ENCODE measurements at regions not wholly inside any gene's neighbourhood (a gene's known extent, or its start where the extent isn't known, plus 50 kb on each side); places are given as distances from the start of the nearest gene placed in this dataset.

DNA sequence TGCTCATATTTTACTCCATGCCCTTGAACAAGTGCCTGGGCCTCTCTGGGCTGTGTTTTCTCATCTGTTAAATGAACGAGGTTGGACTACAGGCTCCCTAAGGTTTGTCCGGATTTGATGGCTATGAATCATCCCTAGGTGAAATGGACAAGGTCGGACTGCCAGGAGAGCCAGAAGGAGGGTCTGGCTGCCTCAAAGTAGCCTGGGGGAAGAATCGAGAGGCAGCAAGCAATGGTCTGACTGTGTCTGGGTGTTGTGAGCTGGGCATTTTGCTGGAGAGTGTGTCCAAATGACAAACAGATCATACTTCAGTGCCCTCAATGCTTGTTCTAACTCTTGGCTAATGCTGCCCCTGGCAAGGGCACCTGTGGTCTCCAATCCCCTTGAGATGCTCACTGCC, 730.9 kb downstream of the PTPRU start:
- TF ChIP-seq POLR2AphosphoS5 (IDR thresholded peaks at IDR 0.05; ENCODE audit: low read depth, low read length) (no peak), REST (IDR thresholded peaks at IDR 0.05; ENCODE audit: insufficient read depth in 1 of 2, low read depth in 2 of 2, low read length in 2 of 2) (no peak), FOXP2 (optimal IDR thresholded peaks at IDR 0.05; ENCODE audit: borderline replicate concordance, extremely low read depth, extremely low read length, insufficient read depth) (no peak), TAF1 (IDR thresholded peaks at IDR 0.05; ENCODE audit: borderline replicate concordance, insufficient read depth, low read length) (no peak), SIN3A (IDR thresholded peaks at IDR 0.05; ENCODE audit: borderline replicate concordance, insufficient read depth, low read length) (no peak)

GRCh38 chr1:29966526-29967045, 730.3 kb downstream of the PTPRU start:
- TF ChIP-seq TAF1 (IDR thresholded peaks at IDR 0.05; ENCODE audit: borderline replicate concordance, insufficient read depth, low read length) (no peak), FOXP2 (optimal IDR thresholded peaks at IDR 0.05; ENCODE audit: borderline replicate concordance, extremely low read depth, extremely low read length, insufficient read depth) (no peak), REST (IDR thresholded peaks at IDR 0.05; ENCODE audit: insufficient read depth in 1 of 2, low read depth in 2 of 2, low read length in 2 of 2) (no peak), SIN3A (IDR thresholded peaks at IDR 0.05; ENCODE audit: borderline replicate concordance, insufficient read depth, low read length) (no peak), POLR2AphosphoS5 (IDR thresholded peaks at IDR 0.05; ENCODE audit: low read depth, low read length) (no peak)

- TF ChIP-seq SIN3A (IDR thresholded peaks at IDR 0.05; ENCODE audit: borderline replicate concordance, insufficient read depth, low read length) (no peak), TAF1 (IDR thresholded peaks at IDR 0.05; ENCODE audit: borderline replicate concordance, insufficient read depth, low read length) (no peak), POLR2AphosphoS5 (IDR thresholded peaks at IDR 0.05; ENCODE audit: low read depth, low read length) (no peak), FOXP2 (optimal IDR thresholded peaks at IDR 0.05; ENCODE audit: borderline replicate concordance, extremely low read depth, extremely low read length, insufficient read depth) (no peak), REST (IDR thresholded peaks at IDR 0.05; ENCODE audit: insufficient read depth in 1 of 2, low read depth in 2 of 2, low read length in 2 of 2) (no peak)
Measured at GRCh38 chr1:29964718-29965533, 728.6 kb downstream of the PTPRU start.

DNA sequence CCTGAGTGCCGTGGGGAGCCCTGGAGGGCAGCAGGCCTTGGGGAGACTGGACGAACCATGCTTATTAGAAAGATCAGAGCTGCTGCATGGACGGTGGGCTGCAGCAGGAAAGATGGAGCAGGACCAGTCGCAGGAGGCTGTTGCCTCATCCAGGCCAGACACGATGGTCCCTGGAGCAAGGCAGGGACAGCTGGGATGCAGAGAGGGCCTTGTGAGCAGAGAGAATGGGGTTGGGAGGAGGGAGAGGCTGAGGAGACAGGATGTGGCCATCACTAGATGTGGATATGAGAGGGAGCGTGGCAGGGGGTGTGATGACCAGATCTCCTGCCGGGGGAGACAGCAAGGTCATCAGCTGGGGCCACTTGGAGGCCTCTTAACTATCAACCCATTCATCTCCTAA, 727.6 kb downstream of the PTPRU start:
- TF ChIP-seq TAF1 (IDR thresholded peaks at IDR 0.05; ENCODE audit: borderline replicate concordance, insufficient read depth, low read length) (no peak), SIN3A (IDR thresholded peaks at IDR 0.05; ENCODE audit: borderline replicate concordance, insufficient read depth, low read length) (no peak), REST (IDR thresholded peaks at IDR 0.05; ENCODE audit: insufficient read depth in 1 of 2, low read depth in 2 of 2, low read length in 2 of 2) (no peak), POLR2AphosphoS5 (IDR thresholded peaks at IDR 0.05; ENCODE audit: low read depth, low read length) (no peak), FOXP2 (optimal IDR thresholded peaks at IDR 0.05; ENCODE audit: borderline replicate concordance, extremely low read depth, extremely low read length, insufficient read depth) (no peak)

Data from PFSK-1 (cell line).